ENCODE measurements at regions not wholly inside any gene's neighbourhood (a gene's known extent, or its start where the extent isn't known, plus 50 kb on each side); places are given as distances from the start of the nearest gene placed in this dataset.

GRCh38 chr20:12047838-12048432, 130.2 kb downstream of the BTBD3 start:
- Histone ChIP-seq H3K4me3 (ENCODE audit: low read length) (no peak overlapping the region), H3K4me1 (ENCODE audit: control insufficient read depth, low read length) (no peaks in the 10 kb centered on the region), H3K27me3 (ENCODE audit: control insufficient read depth, low read length) (no peaks in the 10 kb centered on the region), H4K20me1 (ENCODE audit: control insufficient read depth, insufficient read depth, low read depth, low read length) (no peaks in the 10 kb centered on the region), H3K36me3 (ENCODE audit: control insufficient read depth, low read length) (no peaks in the 10 kb centered on the region), H3K9me2 (replicated peaks; ENCODE audit: control insufficient read depth, low read length) (no peaks in the 10 kb centered on the region), H3K4me2 (ENCODE audit: low read length) (no peak overlapping the region), H3K79me2 (ENCODE audit: control insufficient read depth, low read length) (no peaks in the 10 kb centered on the region), H3K27ac (ENCODE audit: low read depth, low read length) (no peak overlapping the region), H3K9me3 (ENCODE audit: control insufficient read depth, insufficient read depth, low read length) (no peaks in the 10 kb centered on the region; the same call in 1 of the 2 replicates), H3F3A (ENCODE audit: control insufficient read depth, insufficient read depth) (no peaks in the 10 kb centered on the region)
- TF ChIP-seq EZH2phosphoT487 (IDR thresholded peaks at IDR 0.05; ENCODE audit: borderline replicate concordance, low read length), result no peak
- no peak for TF ChIP-seq CTCF (IDR thresholded peaks at IDR 0.05; ENCODE audit: low read depth, low read length, poor library complexity, severe bottlenecking)

GRCh38 chr20:12049125-12049524, 131.4 kb downstream of the BTBD3 start:
- Histone ChIP-seq H4K20me1 (ENCODE audit: control insufficient read depth, insufficient read depth, low read depth, low read length) (no peaks in the 10 kb centered on the region), H3K9me3 (ENCODE audit: control insufficient read depth, insufficient read depth, low read length) (no peaks in the 10 kb centered on the region; the same call in 1 of the 2 replicates), H3K79me2 (ENCODE audit: control insufficient read depth, low read length) (no peaks in the 10 kb centered on the region), H3K27me3 (ENCODE audit: control insufficient read depth, low read length) (no peaks in the 10 kb centered on the region), H3K36me3 (ENCODE audit: control insufficient read depth, low read length) (no peaks in the 10 kb centered on the region), H3K9me2 (replicated peaks; ENCODE audit: control insufficient read depth, low read length) (no peaks in the 10 kb centered on the region), H3K27ac (ENCODE audit: low read depth, low read length) (no peak overlapping the region), H3K4me3 (ENCODE audit: low read length) (no peak overlapping the region), H3K4me1 (ENCODE audit: control insufficient read depth, low read length) (no peaks in the 10 kb centered on the region), H3F3A (ENCODE audit: control insufficient read depth, insufficient read depth) (no peaks in the 10 kb centered on the region), H3K4me2 (ENCODE audit: low read length) (no peak overlapping the region)
- no peak for TF ChIP-seq CTCF (IDR thresholded peaks at IDR 0.05; ENCODE audit: low read depth, low read length, poor library complexity, severe bottlenecking)
- no peak for TF ChIP-seq EZH2phosphoT487 (IDR thresholded peaks at IDR 0.05; ENCODE audit: borderline replicate concordance, low read length)

- Histone ChIP-seq H3F3A (ENCODE audit: control insufficient read depth, insufficient read depth) (no peaks in the 10 kb centered on the region), H3K27ac (ENCODE audit: low read depth, low read length) (no peak overlapping the region), H3K9me2 (replicated peaks; ENCODE audit: control insufficient read depth, low read length) (no peaks in the 10 kb centered on the region), H3K79me2 (ENCODE audit: control insufficient read depth, low read length) (no peaks in the 10 kb centered on the region), H3K27me3 (ENCODE audit: control insufficient read depth, low read length) (no peaks in the 10 kb centered on the region), H4K20me1 (ENCODE audit: control insufficient read depth, insufficient read depth, low read depth, low read length) (no peaks in the 10 kb centered on the region), H3K9me3 (ENCODE audit: control insufficient read depth, insufficient read depth, low read length) (no peaks in the 10 kb centered on the region; the same call in 1 of the 2 replicates), H3K4me2 (ENCODE audit: low read length) (no peak overlapping the region), H3K4me1 (ENCODE audit: control insufficient read depth, low read length) (no peaks in the 10 kb centered on the region), H3K36me3 (ENCODE audit: control insufficient read depth, low read length) (no peaks in the 10 kb centered on the region), H3K4me3 (ENCODE audit: low read length) (no peak overlapping the region)
- no peak for TF ChIP-seq CTCF (IDR thresholded peaks at IDR 0.05; ENCODE audit: low read depth, low read length, poor library complexity, severe bottlenecking)
- TF ChIP-seq EZH2phosphoT487 (IDR thresholded peaks at IDR 0.05; ENCODE audit: borderline replicate concordance, low read length), result no peak
Observed at GRCh38 chr20:12051206-12052163, 133.8 kb downstream of the BTBD3 start.

Measured in DOHH2 (cell line).